Testis (tissue), 2 donors: ENCODE measurements at regions not wholly inside any gene's neighbourhood (a gene's known extent, or its start where the extent isn't known, plus 50 kb on each side); places are given as distances from the start of the nearest gene placed in this dataset.
"Not testable (repeated sequence)": the region's sequence is repeated elsewhere in the genome, so short reads cannot be mapped to it uniquely, and the experiment has no call there.

ENCODE experiments used
- DNase-seq: peaks from one replicate; pipeline ENCODE4 v3.0.0-alpha.2; 2019
- H3K27ac ChIP-seq, 2 donors: fragments of 200-600 bp; sonication (generic); one replicate each; pipeline ENCODE4 v1.5.1; 2019
- H3K27me3 ChIP-seq: fragments of 200-600 bp; sonication (generic); one replicate; pipeline ENCODE4 v1.5.1; 2019
- H3K36me3 ChIP-seq: fragments of 200-600 bp; sonication (generic); one replicate; pipeline ENCODE4 v1.5.1; 2017; ENCODE audit warnings: low read depth; ENCODE audit errors: missing control alignments
- H3K4me1 ChIP-seq: fragments of 200-600 bp; sonication (generic); one replicate; pipeline ENCODE4 v1.5.1; 2019
- H3K4me3 ChIP-seq, 2 donors: fragments of 200-600 bp; sonication (generic); one replicate each; pipeline ENCODE4 v1.5.1; 2017 to 2019
- H3K9me3 ChIP-seq: fragments of 200-600 bp; sonication (generic); one replicate; pipeline ENCODE4 v1.5.1; 2017
- POLR2A ChIP-seq: fragments of 450-650 bp; IDR thresholded peaks from one replicate; pipeline ENCODE4 v1.6.1; 2017; ENCODE audit warnings: antibody characterized with exemption, mild to moderate bottlenecking, moderate library complexity
- WGBS, 2 donors: methylation state at CpG; one replicate each; pipeline ENCODE4 v1.1.5; 2018; 5-methylcytosine and 5-hydroxymethylcytosine counted together
- intact Hi-C: fragments of 100-400 bp; cut with DNase I; formaldehyde crosslinking; loops from one replicate; pipeline ENCODE4 v1.15.1; 2023; ENCODE audit warnings: low total_unique reads
- TF ChIP-seq, protein P1 (sequence below), 3 experiments: fragments of 450-650 bp in 2 of 3; fragments of 200-600 bp in 1 of 3; sonication (generic) in 1 of 3; IDR thresholded peaks; one replicate each; pipeline ENCODE4 v1.5.1; 2016 to 2019; ENCODE audit warnings: antibody characterized with exemption in 3 of 3, mild to moderate bottlenecking in 2 of 3, moderate library complexity in 1 of 3

- H3K9me3 ChIP-seq: no peaks in the 10 kb centered on the region
- WGBS, 2 donors: 73 to 81% methylated on average over 6 of the region's 6 CpGs
- intact Hi-C loops: no loop called here
- H3K36me3 ChIP-seq: no peaks in the 10 kb centered on the region
- no peak for DNase-seq
- H3K4me1 ChIP-seq: no peaks in the 10 kb centered on the region
- no peak for TF ChIP-seq POLR2A
- TF ChIP-seq, protein P1, sequence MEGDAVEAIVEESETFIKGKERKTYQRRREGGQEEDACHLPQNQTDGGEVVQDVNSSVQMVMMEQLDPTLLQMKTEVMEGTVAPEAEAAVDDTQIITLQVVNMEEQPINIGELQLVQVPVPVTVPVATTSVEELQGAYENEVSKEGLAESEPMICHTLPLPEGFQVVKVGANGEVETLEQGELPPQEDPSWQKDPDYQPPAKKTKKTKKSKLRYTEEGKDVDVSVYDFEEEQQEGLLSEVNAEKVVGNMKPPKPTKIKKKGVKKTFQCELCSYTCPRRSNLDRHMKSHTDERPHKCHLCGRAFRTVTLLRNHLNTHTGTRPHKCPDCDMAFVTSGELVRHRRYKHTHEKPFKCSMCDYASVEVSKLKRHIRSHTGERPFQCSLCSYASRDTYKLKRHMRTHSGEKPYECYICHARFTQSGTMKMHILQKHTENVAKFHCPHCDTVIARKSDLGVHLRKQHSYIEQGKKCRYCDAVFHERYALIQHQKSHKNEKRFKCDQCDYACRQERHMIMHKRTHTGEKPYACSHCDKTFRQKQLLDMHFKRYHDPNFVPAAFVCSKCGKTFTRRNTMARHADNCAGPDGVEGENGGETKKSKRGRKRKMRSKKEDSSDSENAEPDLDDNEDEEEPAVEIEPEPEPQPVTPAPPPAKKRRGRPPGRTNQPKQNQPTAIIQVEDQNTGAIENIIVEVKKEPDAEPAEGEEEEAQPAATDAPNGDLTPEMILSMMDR (IDR thresholded peaks at IDR 0.05): no peak
- H3K27ac ChIP-seq: no peak overlapping the region
- no peaks in the 10 kb centered on the region for H3K27me3 ChIP-seq
- H3K4me3 ChIP-seq: no peak overlapping the region
Measured at GRCh38 chr11:91997226-91997625, 227.4 kb upstream of the FAT3 start.

DNA sequence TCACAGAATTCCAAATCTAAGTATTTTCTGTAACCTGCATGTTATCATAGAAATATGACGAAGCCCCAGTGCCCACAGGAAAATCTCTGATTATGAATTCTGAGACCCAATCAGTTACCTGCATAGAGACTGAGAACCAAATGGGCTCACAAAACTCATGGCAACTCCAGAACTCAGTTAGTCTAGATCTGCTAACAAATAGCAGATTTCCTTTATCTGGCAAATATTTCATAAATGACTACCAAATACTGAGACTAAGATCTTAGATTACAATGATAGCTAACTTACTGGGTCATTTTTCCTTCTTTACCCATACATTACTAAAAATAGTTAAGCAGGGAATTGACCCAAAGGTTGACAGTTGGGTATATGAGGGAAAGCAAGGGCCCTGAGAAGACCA is 228.1 kb upstream of the FAT3 start:
- H3K4me1 ChIP-seq: no peaks in the 10 kb centered on the region
- intact Hi-C loops: no loop called here
- no peak overlapping the region for H3K27ac ChIP-seq
- H3K9me3 ChIP-seq: no peaks in the 10 kb centered on the region
- WGBS, 2 donors: 83 to 84% methylated on average over 1 of the region's 1 CpG
- H3K4me3 ChIP-seq: no peak overlapping the region
- H3K36me3 ChIP-seq: no peaks in the 10 kb centered on the region
- no peak for TF ChIP-seq POLR2A
- TF ChIP-seq, protein P1 (IDR thresholded peaks at IDR 0.05): no peak
- no peaks in the 10 kb centered on the region for H3K27me3 ChIP-seq
- DNase-seq: no peak

GRCh38 chr11:91988443-91988842 is 236.2 kb upstream of the FAT3 start:
- H3K36me3 ChIP-seq, DNase-seq, H3K9me3 ChIP-seq, H3K27me3 ChIP-seq, H3K27ac ChIP-seq, H3K4me1 ChIP-seq, intact Hi-C loops, H3K4me3 ChIP-seq: not testable (repeated sequence)

- Histone ChIP-seq H3K4me3 (no peak overlapping the region), H3K36me3 (no peaks in the 10 kb centered on the region), H3K9me3 (no peaks in the 10 kb centered on the region), H3K27me3 (no peaks in the 10 kb centered on the region), H3K4me1 (no peaks in the 10 kb centered on the region), H3K27ac (no peak overlapping the region)
- no peak for DNase-seq
- no peak for TF ChIP-seq POLR2A
- TF ChIP-seq, protein P1 (IDR thresholded peaks at IDR 0.05): no peak
- intact Hi-C loops: no loop called here
Measured at GRCh38 chr11:91986218-91986617, 238.4 kb upstream of the FAT3 start.

DNA sequence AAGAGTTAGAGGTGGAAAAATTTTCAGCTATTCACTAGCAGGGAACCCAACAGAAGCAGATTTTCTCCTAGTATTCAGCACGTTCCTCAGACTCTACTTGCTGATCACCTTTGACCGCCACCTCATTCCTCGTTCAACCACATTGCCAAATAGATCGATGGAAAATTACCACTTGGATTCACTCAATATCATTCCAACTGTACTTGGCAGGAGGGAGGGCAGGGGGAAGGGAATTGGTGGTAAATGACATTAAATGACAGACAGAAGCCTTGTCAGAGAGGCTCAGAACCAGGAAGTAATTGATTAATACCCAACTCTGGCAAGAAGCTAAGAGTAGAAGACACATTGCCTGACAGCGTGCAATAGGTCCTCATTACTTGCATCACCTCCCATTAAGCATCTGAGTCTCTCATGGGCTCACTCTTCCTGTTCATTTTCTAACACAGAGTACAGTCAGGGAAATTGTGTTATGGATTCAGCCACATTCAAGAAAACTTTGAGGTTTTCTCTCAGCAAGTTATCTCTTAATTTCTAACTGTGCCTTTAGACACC is 240.5 kb upstream of the FAT3 start:
- H3K4me3 ChIP-seq: no peak overlapping the region
- WGBS, 2 donors: 82 to 85% methylated on average over 5 of the region's 5 CpGs
- H3K27me3 ChIP-seq: no peaks in the 10 kb centered on the region
- H3K4me1 ChIP-seq: no peaks in the 10 kb centered on the region
- no peaks in the 10 kb centered on the region for H3K9me3 ChIP-seq
- intact Hi-C loops: no loop called here
- no peaks in the 10 kb centered on the region for H3K36me3 ChIP-seq
- no peak for TF ChIP-seq POLR2A
- TF ChIP-seq, protein P1 (IDR thresholded peaks at IDR 0.05): no peak
- no peak overlapping the region for H3K27ac ChIP-seq
- DNase-seq: no peak
